ENCODE measurements at regions not wholly inside any gene's neighbourhood (a gene's known extent, or its start where the extent isn't known, plus 50 kb on each side); places are given as distances from the start of the nearest gene placed in this dataset.
"Not testable (repeated sequence)": the region's sequence is repeated elsewhere in the genome, so short reads cannot be mapped to it uniquely, and the experiment has no call there.

GRCh38 chr5:40108764-40109390 is 570.8 kb upstream of the PTGER4 start:
- not testable (repeated sequence) for H3K27me3 ChIP-seq (ENCODE audit: low read depth, low read length); H3K9me3 ChIP-seq (ENCODE audit: control insufficient read depth in 1 of 2, low read length in 2 of 2); H3K27ac ChIP-seq (ENCODE audit: low read length); H3K36me3 ChIP-seq (ENCODE audit: control insufficient read depth in 1 of 2, insufficient read depth in 2 of 2, low read length in 2 of 2); H3K4me1 ChIP-seq (ENCODE audit: control insufficient read depth in 1 of 2, insufficient read depth in 2 of 2, low read length in 2 of 2); H3K4me3 ChIP-seq (ENCODE audit: low read depth in 1 of 2, low read length in 2 of 2)

- H3K4me1 ChIP-seq (ENCODE audit: control insufficient read depth in 1 of 2, insufficient read depth in 2 of 2, low read length in 2 of 2); H3K27ac ChIP-seq (ENCODE audit: low read length); H3K36me3 ChIP-seq (ENCODE audit: control insufficient read depth in 1 of 2, insufficient read depth in 2 of 2, low read length in 2 of 2); H3K4me3 ChIP-seq (ENCODE audit: low read depth in 1 of 2, low read length in 2 of 2); H3K9me3 ChIP-seq (ENCODE audit: control insufficient read depth in 1 of 2, low read length in 2 of 2); H3K27me3 ChIP-seq (ENCODE audit: low read depth, low read length): not testable (repeated sequence)
Measured at GRCh38 chr5:40107786-40108185, 571.9 kb upstream of the PTGER4 start.

DNA sequence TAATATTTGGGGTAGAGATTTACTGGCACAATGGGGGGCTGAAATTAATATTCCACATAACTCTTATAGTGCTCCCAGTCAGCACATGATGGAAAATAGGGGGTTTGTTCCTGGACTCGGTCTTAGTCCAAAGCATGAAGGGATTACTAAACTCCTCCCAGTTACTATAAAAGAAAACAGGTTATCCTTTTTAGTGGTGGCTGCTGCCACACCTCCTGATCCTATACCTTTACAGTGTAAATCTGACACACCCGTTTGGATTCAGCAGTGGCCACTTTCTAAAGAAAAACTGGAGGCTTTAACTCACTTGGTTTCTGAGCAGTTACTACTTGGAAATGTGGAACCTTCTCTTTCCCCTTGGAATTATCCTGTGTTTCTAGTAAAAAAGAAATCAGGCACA is 572.9 kb upstream of the PTGER4 start:
- H3K4me3 ChIP-seq (ENCODE audit: low read depth in 1 of 2, low read length in 2 of 2): no peak overlapping the region
- no peaks in the 10 kb centered on the region for H3K4me1 ChIP-seq (ENCODE audit: control insufficient read depth in 1 of 2, insufficient read depth in 2 of 2, low read length in 2 of 2)
- H3K9me3 ChIP-seq (ENCODE audit: control insufficient read depth in 1 of 2, low read length in 2 of 2): peaks cover 0 to 8% of the 10 kb centered on the region in 2 donors
- no peak overlapping the region for H3K27ac ChIP-seq (ENCODE audit: low read length)
- no peaks in the 10 kb centered on the region for H3K27me3 ChIP-seq (ENCODE audit: low read depth, low read length)
- no peaks in the 10 kb centered on the region for H3K36me3 ChIP-seq (ENCODE audit: control insufficient read depth in 1 of 2, insufficient read depth in 2 of 2, low read length in 2 of 2)

- no peaks in the 10 kb centered on the region for H3K27me3 ChIP-seq (ENCODE audit: low read depth, low read length)
- H3K27ac ChIP-seq (ENCODE audit: low read length): no peak overlapping the region
- H3K36me3 ChIP-seq (ENCODE audit: control insufficient read depth in 1 of 2, insufficient read depth in 2 of 2, low read length in 2 of 2): no peaks in the 10 kb centered on the region
- H3K9me3 ChIP-seq (ENCODE audit: control insufficient read depth in 1 of 2, low read length in 2 of 2): no peaks in the 10 kb centered on the region
- peaks cover 0 to 3% of the 10 kb centered on the region in 2 donors for H3K4me1 ChIP-seq (ENCODE audit: control insufficient read depth in 1 of 2, insufficient read depth in 2 of 2, low read length in 2 of 2)
- no peak overlapping the region for H3K4me3 ChIP-seq (ENCODE audit: low read depth in 1 of 2, low read length in 2 of 2)
Measured at GRCh38 chr5:40098313-40098712, 581.4 kb upstream of the PTGER4 start.

DNA sequence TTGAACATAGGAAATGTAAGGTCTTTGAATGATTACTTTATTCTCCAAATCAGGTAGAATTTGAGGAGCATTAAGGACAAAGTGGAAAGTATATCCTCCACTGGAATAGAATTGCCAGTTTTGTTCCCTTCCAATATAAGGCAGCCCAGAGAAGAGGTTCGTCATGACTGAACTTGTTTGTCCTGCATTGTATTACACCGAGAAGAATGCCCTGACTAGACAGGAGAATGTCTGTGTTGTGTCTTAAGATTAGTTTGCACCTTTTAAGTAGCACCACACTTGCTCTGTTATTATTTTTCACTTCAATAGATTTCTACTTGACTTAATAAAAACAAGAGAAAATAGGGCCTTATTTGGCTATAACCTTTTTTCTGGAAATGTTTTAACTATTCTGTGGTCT is 586.2 kb upstream of the PTGER4 start:
- H3K4me3 ChIP-seq (ENCODE audit: low read depth in 1 of 2, low read length in 2 of 2): no peak overlapping the region
- peaks cover 0 to 3% of the 10 kb centered on the region in 2 donors for H3K4me1 ChIP-seq (ENCODE audit: control insufficient read depth in 1 of 2, insufficient read depth in 2 of 2, low read length in 2 of 2)
- H3K9me3 ChIP-seq (ENCODE audit: control insufficient read depth in 1 of 2, low read length in 2 of 2): no peaks in the 10 kb centered on the region
- no peak overlapping the region for H3K27ac ChIP-seq (ENCODE audit: low read length)
- H3K27me3 ChIP-seq (ENCODE audit: low read depth, low read length): no peaks in the 10 kb centered on the region
- H3K36me3 ChIP-seq (ENCODE audit: control insufficient read depth in 1 of 2, insufficient read depth in 2 of 2, low read length in 2 of 2): no peaks in the 10 kb centered on the region

DNA sequence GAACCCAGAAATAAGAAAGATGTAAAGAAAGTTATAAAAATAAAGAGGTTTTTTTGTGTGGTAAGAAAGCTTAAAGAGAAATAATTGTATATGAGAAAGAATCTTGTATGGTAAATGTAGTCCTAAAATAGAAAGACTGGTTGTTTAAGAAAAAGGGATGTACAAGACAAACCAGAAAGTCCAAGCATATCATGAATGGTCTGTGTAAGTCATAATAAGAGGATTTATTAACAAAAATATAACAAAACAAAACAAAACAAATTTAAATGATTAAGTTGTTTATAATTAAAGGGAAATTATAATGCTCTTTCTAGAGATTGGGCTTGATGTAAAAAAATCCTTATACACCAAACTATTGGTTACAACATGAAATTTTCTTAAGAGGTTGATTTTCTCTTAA is 590.4 kb upstream of the PTGER4 start:
- H3K27ac ChIP-seq (ENCODE audit: low read length): no peak overlapping the region
- H3K4me1 ChIP-seq (ENCODE audit: control insufficient read depth in 1 of 2, insufficient read depth in 2 of 2, low read length in 2 of 2): no peaks in the 10 kb centered on the region
- H3K4me3 ChIP-seq (ENCODE audit: low read depth in 1 of 2, low read length in 2 of 2): no peak overlapping the region
- no peaks in the 10 kb centered on the region for H3K27me3 ChIP-seq (ENCODE audit: low read depth, low read length)
- H3K9me3 ChIP-seq (ENCODE audit: control insufficient read depth in 1 of 2, low read length in 2 of 2): no peaks in the 10 kb centered on the region
- no peaks in the 10 kb centered on the region for H3K36me3 ChIP-seq (ENCODE audit: control insufficient read depth in 1 of 2, insufficient read depth in 2 of 2, low read length in 2 of 2)

DNA sequence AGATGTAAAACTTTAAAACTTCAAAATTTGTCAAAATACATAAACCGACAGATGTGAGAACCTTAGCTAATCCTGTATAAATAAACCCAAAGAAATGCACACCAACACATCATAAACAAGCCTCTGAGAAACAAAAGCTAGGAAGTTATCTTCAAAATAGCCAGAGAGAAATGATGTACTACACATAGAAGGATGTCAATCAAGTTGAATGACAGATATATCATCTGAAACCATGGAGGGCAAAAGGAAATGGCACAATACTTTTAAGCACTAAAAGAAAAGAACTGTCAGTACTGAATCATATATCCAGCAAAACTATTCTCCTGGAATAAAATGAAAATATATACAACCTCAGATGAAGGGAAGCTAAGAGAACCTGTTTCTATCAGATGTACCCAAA is 595.1 kb upstream of the PTGER4 start:
- H3K9me3 ChIP-seq (ENCODE audit: control insufficient read depth in 1 of 2, low read length in 2 of 2): no peaks in the 10 kb centered on the region
- no peak overlapping the region for H3K4me3 ChIP-seq (ENCODE audit: low read depth in 1 of 2, low read length in 2 of 2)
- no peaks in the 10 kb centered on the region for H3K4me1 ChIP-seq (ENCODE audit: control insufficient read depth in 1 of 2, insufficient read depth in 2 of 2, low read length in 2 of 2)
- H3K27ac ChIP-seq (ENCODE audit: low read length): no peak overlapping the region
- H3K36me3 ChIP-seq (ENCODE audit: control insufficient read depth in 1 of 2, insufficient read depth in 2 of 2, low read length in 2 of 2): no peaks in the 10 kb centered on the region
- no peaks in the 10 kb centered on the region for H3K27me3 ChIP-seq (ENCODE audit: low read depth, low read length)

DNA sequence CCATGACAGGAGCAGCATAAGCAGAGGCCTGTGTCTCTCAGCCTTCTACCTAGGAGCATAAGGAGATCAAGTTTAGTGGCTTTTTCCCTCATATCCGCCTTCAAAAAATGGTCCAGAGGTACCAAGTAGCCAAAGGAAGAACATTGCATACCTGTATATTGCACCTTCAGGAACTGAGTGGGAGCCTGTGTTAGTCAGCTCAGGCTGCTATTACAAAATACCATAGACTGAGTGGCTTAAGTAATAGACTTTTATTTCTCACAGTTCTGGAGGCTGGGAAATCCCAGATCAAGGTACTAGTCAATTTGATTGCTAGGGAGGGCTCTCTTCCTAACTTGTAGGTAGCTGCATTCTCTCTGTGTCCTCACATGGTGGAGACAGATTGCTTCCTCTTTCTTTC is 597.4 kb upstream of the PTGER4 start:
- no peaks in the 10 kb centered on the region for H3K9me3 ChIP-seq (ENCODE audit: control insufficient read depth in 1 of 2, low read length in 2 of 2)

DNA sequence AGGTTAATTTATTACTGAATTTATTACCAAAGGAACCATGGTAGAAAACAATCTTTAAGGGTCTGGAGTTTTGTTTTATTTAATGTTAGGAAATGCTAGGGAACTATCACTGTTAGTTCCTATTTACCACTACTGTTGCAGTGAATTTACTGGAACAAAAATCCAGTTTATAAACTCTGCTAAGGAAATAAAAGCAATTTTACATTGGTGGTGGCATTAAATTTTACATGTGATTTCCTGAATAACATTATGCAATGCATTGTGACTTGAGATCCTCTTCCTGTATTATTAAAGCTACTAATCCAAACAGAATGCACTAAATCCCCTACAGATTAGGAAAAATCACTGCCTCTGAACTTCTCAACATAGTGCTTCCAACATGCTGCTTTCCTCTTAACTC is 599.5 kb upstream of the PTGER4 start:
- H3K27ac ChIP-seq (ENCODE audit: low read length): no peak overlapping the region
- H3K36me3 ChIP-seq (ENCODE audit: control insufficient read depth in 1 of 2, insufficient read depth in 2 of 2, low read length in 2 of 2): no peaks in the 10 kb centered on the region
- no peaks in the 10 kb centered on the region for H3K9me3 ChIP-seq (ENCODE audit: control insufficient read depth in 1 of 2, low read length in 2 of 2)
- H3K4me3 ChIP-seq (ENCODE audit: low read depth in 1 of 2, low read length in 2 of 2): no peak overlapping the region
- no peaks in the 10 kb centered on the region for H3K27me3 ChIP-seq (ENCODE audit: low read depth, low read length)
- no peaks in the 10 kb centered on the region for H3K4me1 ChIP-seq (ENCODE audit: control insufficient read depth in 1 of 2, insufficient read depth in 2 of 2, low read length in 2 of 2)

More for the DNA sequence above, 597.4 kb upstream of the PTGER4 start:
- H3K4me1 ChIP-seq (ENCODE audit: control insufficient read depth in 1 of 2, insufficient read depth in 2 of 2, low read length in 2 of 2): no peaks in the 10 kb centered on the region
- H3K27me3 ChIP-seq (ENCODE audit: low read depth, low read length): no peaks in the 10 kb centered on the region
- H3K36me3 ChIP-seq (ENCODE audit: control insufficient read depth in 1 of 2, insufficient read depth in 2 of 2, low read length in 2 of 2): no peaks in the 10 kb centered on the region
- H3K27ac ChIP-seq (ENCODE audit: low read length): no peak overlapping the region
- H3K4me3 ChIP-seq (ENCODE audit: low read depth in 1 of 2, low read length in 2 of 2): no peak overlapping the region

- no peaks in the 10 kb centered on the region for H3K9me3 ChIP-seq (ENCODE audit: control insufficient read depth in 1 of 2, low read length in 2 of 2)
- no peaks in the 10 kb centered on the region for H3K27me3 ChIP-seq (ENCODE audit: low read depth, low read length)
- no peak overlapping the region for H3K27ac ChIP-seq (ENCODE audit: low read length)
- H3K4me1 ChIP-seq (ENCODE audit: control insufficient read depth in 1 of 2, insufficient read depth in 2 of 2, low read length in 2 of 2): no peaks in the 10 kb centered on the region
- no peak overlapping the region for H3K4me3 ChIP-seq (ENCODE audit: low read depth in 1 of 2, low read length in 2 of 2)
- no peaks in the 10 kb centered on the region for H3K36me3 ChIP-seq (ENCODE audit: control insufficient read depth in 1 of 2, insufficient read depth in 2 of 2, low read length in 2 of 2)
Measured at GRCh38 chr5:40078898-40079575, 600.7 kb upstream of the PTGER4 start.

GRCh38 chr5:40074826-40075225 is 604.9 kb upstream of the PTGER4 start:
- Histone ChIP-seq H3K27ac (ENCODE audit: low read length) (no peak overlapping the region), H3K27me3 (ENCODE audit: low read depth, low read length) (no peaks in the 10 kb centered on the region), H3K4me1 (ENCODE audit: control insufficient read depth in 1 of 2, insufficient read depth in 2 of 2, low read length in 2 of 2) (no peaks in the 10 kb centered on the region), H3K36me3 (ENCODE audit: control insufficient read depth in 1 of 2, insufficient read depth in 2 of 2, low read length in 2 of 2) (no peaks in the 10 kb centered on the region), H3K9me3 (ENCODE audit: control insufficient read depth in 1 of 2, low read length in 2 of 2) (no peaks in the 10 kb centered on the region), H3K4me3 (ENCODE audit: low read depth in 1 of 2, low read length in 2 of 2) (no peak overlapping the region)

GRCh38 chr5:40073927-40074326 is 605.8 kb upstream of the PTGER4 start:
- H3K36me3 ChIP-seq (ENCODE audit: control insufficient read depth in 1 of 2, insufficient read depth in 2 of 2, low read length in 2 of 2): no peaks in the 10 kb centered on the region
- H3K4me1 ChIP-seq (ENCODE audit: control insufficient read depth in 1 of 2, insufficient read depth in 2 of 2, low read length in 2 of 2): no peaks in the 10 kb centered on the region
- no peaks in the 10 kb centered on the region for H3K9me3 ChIP-seq (ENCODE audit: control insufficient read depth in 1 of 2, low read length in 2 of 2)

More at GRCh38 chr5:40073927-40074326, 605.8 kb upstream of the PTGER4 start:
- Histone ChIP-seq H3K27me3 (ENCODE audit: low read depth, low read length) (no peaks in the 10 kb centered on the region), H3K27ac (ENCODE audit: low read length) (no peak overlapping the region), H3K4me3 (ENCODE audit: low read depth in 1 of 2, low read length in 2 of 2) (no peak overlapping the region)

All from muscle layer of duodenum (tissue), 2 donors.